ENCODE measurements at regions not wholly inside any gene's neighbourhood (a gene's known extent, or its start where the extent isn't known, plus 50 kb on each side); places are given as distances from the start of the nearest gene placed in this dataset.

DNA sequence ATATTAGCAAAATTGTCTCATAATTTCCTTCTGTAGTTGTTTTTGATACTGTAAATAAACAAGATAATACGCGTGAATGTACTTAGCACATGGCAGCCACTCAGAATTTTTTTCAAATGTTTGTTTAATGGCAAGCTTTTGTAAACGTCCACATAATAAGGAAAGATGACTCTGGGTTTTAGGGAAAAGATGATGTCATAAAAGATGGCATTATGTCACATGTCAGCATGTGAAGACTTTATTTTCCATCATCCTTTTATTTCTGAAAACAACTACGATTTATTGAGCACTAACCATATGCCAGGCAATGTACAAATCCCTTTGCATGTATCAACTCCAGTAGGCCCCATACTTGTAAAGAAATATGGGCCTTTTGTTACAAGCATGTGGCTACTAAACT lies 139.9 kb downstream of the C11orf91 start:
- TF ChIP-seq CTCF (conservative IDR thresholded peaks at IDR 0.05 in 1 of 2, IDR thresholded peaks at IDR 0.05 in 1 of 2; ENCODE audit: extremely low read depth in 1 of 2, insufficient read depth in 1 of 2, low read depth in 1 of 2, low read length in 2 of 2) (no peak), EZH2 (IDR thresholded peaks at IDR 0.05; ENCODE audit: borderline replicate concordance, low read length) (no peak)

Data from mammary epithelial cell (primary cell).